Esophagus muscularis mucosa (tissue), 4 donors: ENCODE measurements at regions not wholly inside any gene's neighbourhood (a gene's known extent, or its start where the extent isn't known, plus 50 kb on each side); places are given as distances from the start of the nearest gene placed in this dataset.

Experiments used
- DNase-seq: peaks from one replicate; pipeline ENCODE4 v3.0.0-alpha.2; 2017; ENCODE audit errors: extremely low spot score
- H3K27ac ChIP-seq, 4 donors: fragments of 200-600 bp; sonication (generic); replicated peaks in 1 of 4; 1 replicate in 3 of 4; 2 replicates in 1 of 4; pipeline ENCODE4 v1.5.1; 2016 to 2019; ENCODE audit warnings: mild to moderate bottlenecking in 1 of 4
- H3K27me3 ChIP-seq, 4 donors: fragments of 200-600 bp; sonication (generic); one replicate each; pipeline versions ENCODE4 v1.5.1 to v1.6.0; 2016 to 2019
- H3K36me3 ChIP-seq, 4 donors: fragments of 200-600 bp; sonication (generic); one replicate each; pipeline ENCODE4 v1.5.1; 2016 to 2019
- H3K4me1 ChIP-seq, 4 donors: fragments of 200-600 bp; sonication (generic); one replicate each; pipeline ENCODE4 v1.5.1; 2016 to 2019
- H3K4me3 ChIP-seq, 4 donors: fragments of 200-600 bp; sonication (generic); 1 replicate in 2 of 4; 2 replicates in 2 of 4; pipeline ENCODE4 v1.5.1; 2016 to 2019; ENCODE audit warnings: mild to moderate bottlenecking in 4 of 4, moderate library complexity in 1 of 4
- H3K9me3 ChIP-seq, 4 donors: fragments of 200-600 bp; sonication (generic); 1 replicate in 3 of 4; 2 replicates in 1 of 4; pipeline ENCODE4 v1.5.1; 2016 to 2019
- CTCF ChIP-seq, 3 experiments: fragments of 200-600 bp in 2 of 3; fragments of 450-650 bp in 1 of 3; sonication (generic) in 2 of 3; IDR thresholded peaks; one replicate each; pipeline ENCODE4 v1.5.1; 2017 to 2019; ENCODE audit warnings: antibody characterized with exemption in 3 of 3, mild to moderate bottlenecking in 2 of 3, moderate library complexity in 1 of 3
- EP300 ChIP-seq: sonication (generic); formaldehyde crosslinking; IDR thresholded peaks from one replicate; pipeline ENCODE4 v1.6.1; 2017; ENCODE audit warnings: antibody characterized with exemption
- POLR2A ChIP-seq: fragments of 450-650 bp; IDR thresholded peaks from one replicate; pipeline ENCODE4 v1.6.1; 2017; ENCODE audit warnings: antibody characterized with exemption, moderate library complexity, mild to moderate bottlenecking, low read depth
- POLR2AphosphoS5 ChIP-seq, 2 donors: sonication (generic); formaldehyde crosslinking; IDR thresholded peaks; one replicate each; pipeline ENCODE4 v1.6.1; 2017; ENCODE audit warnings: antibody characterized with exemption in 2 of 2
- WGBS: methylation state at CpG from one replicate; pipeline ENCODE4 v1.1.5; 2018; 5-methylcytosine and 5-hydroxymethylcytosine counted together
- intact Hi-C: fragments of 100-400 bp; cut with DNase I; formaldehyde crosslinking; loops from one replicate; pipeline ENCODE4 v1.15.1; 2023

- WGBS, result 84% methylated on average over 10 of the region's 10 CpGs
- Histone ChIP-seq H3K9me3 (no peaks in the 10 kb centered on the region), H3K36me3 (no peaks in the 10 kb centered on the region), H3K4me3 (no peak overlapping the region), H3K27me3 (no peaks in the 10 kb centered on the region), H3K4me1 (no peaks in the 10 kb centered on the region), H3K27ac (no peak overlapping the region)
- TF ChIP-seq EP300, result no peak
- no peak for TF ChIP-seq CTCF (IDR thresholded peaks at IDR 0.05)
- TF ChIP-seq POLR2A, result no peak
- TF ChIP-seq POLR2AphosphoS5 (IDR thresholded peaks at IDR 0.05), result no peak
- no peak for DNase-seq
- intact Hi-C loops, result no loop called here
These were observed 127.3 kb upstream of the TMPO start for GRCh38 chr12:98388126-98388525.

GRCh38 chr12:98389593-98389992 lies 125.8 kb upstream of the TMPO start:
- H3K27me3 ChIP-seq, result no peaks in the 10 kb centered on the region
- 91% methylated on average over 2 of the region's 2 CpGs for WGBS
- DNase-seq, result no peak
- no peaks in the 10 kb centered on the region for H3K36me3 ChIP-seq
- no peak for TF ChIP-seq CTCF (IDR thresholded peaks at IDR 0.05)
- no peak for TF ChIP-seq POLR2AphosphoS5 (IDR thresholded peaks at IDR 0.05)
- TF ChIP-seq POLR2A, result no peak
- TF ChIP-seq EP300, result no peak
- H3K9me3 ChIP-seq, result no peaks in the 10 kb centered on the region
- no peak overlapping the region for H3K27ac ChIP-seq
- H3K4me1 ChIP-seq, result no peaks in the 10 kb centered on the region
- intact Hi-C loops, result no loop called here
- H3K4me3 ChIP-seq, result no peak overlapping the region

- no peak for DNase-seq
- Histone ChIP-seq H3K36me3 (no peaks in the 10 kb centered on the region), H3K4me3 (peak overlapping the region; percentile 42 to 56 (median 47)), H3K27me3 (no peaks in the 10 kb centered on the region), H3K9me3 (no peaks in the 10 kb centered on the region), H3K4me1 (peaks cover 0 to 13% (median 11%) of the 10 kb centered on the region in 4 donors), H3K27ac (peak overlapping the region in 3 of 4 donors; percentile 16 to 45 (median 36))
- 23% methylated on average over 33 of the region's 33 CpGs for WGBS
- intact Hi-C loops, result loop anchor here (10.0 kb wide), 1 partner anchor 1253 kb away; no protein-coding TSS in a partner anchor
- peak; percentile 88 to 89 (median 89) for TF ChIP-seq CTCF (IDR thresholded peaks at IDR 0.05)
- TF ChIP-seq EP300, result no peak
- TF ChIP-seq POLR2AphosphoS5 (IDR thresholded peaks at IDR 0.05), result peak in 1 of 2 donors; percentile 34
- TF ChIP-seq POLR2A, result no peak
These were observed 117.9 kb upstream of the TMPO start for GRCh38 chr12:98397323-98398105.

GRCh38 chr12:98399532-98399931 lies 115.9 kb upstream of the TMPO start:
- H3K27me3 ChIP-seq, result no peaks in the 10 kb centered on the region
- no peak overlapping the region for H3K4me3 ChIP-seq
- DNase-seq, result no peak
- TF ChIP-seq CTCF (IDR thresholded peaks at IDR 0.05) (no peak), POLR2A (no peak), EP300 (no peak), POLR2AphosphoS5 (IDR thresholded peaks at IDR 0.05) (no peak)
- H3K4me1 ChIP-seq, result peaks cover 0 to 13% (median 11%) of the 10 kb centered on the region in 4 donors
- no peak overlapping the region for H3K27ac ChIP-seq
- no peaks in the 10 kb centered on the region for H3K9me3 ChIP-seq
- WGBS, result 46% methylated on average over 9 of the region's 9 CpGs
- no peaks in the 10 kb centered on the region for H3K36me3 ChIP-seq
- intact Hi-C loops, result loop anchor here (10.0 kb wide), 1 partner anchor 1255 kb away; no protein-coding TSS in a partner anchor
